ENCODE measurements at regions not wholly inside any gene's neighbourhood (a gene's known extent, or its start where the extent isn't known, plus 50 kb on each side); places are given as distances from the start of the nearest gene placed in this dataset.
A peak's percentile ranks its signal among the peaks of the same experiment; 100 is the strongest.

- H3K27me3 ChIP-seq (ENCODE audit: insufficient read depth, low read length) = peaks cover 28% of the 10 kb centered on the region
- peaks cover 20% of the 10 kb centered on the region for H3K4me1 ChIP-seq (ENCODE audit: insufficient read depth, low read length)
- H3K9me3 ChIP-seq (ENCODE audit: low read depth, low read length) = no peaks in the 10 kb centered on the region
- H3K27ac ChIP-seq (ENCODE audit: low read depth, low read length) = no peak overlapping the region
- no peak overlapping the region for H3K4me2 ChIP-seq (ENCODE audit: insufficient read depth, low read length)
- no peak for DNase-seq (ENCODE audit: insufficient read length, low spot score, missing footprints)
- H2AFZ ChIP-seq (ENCODE audit: low read length) = no peak overlapping the region
- no peaks in the 10 kb centered on the region for H3K36me3 ChIP-seq (ENCODE audit: insufficient read depth, low read length)
- no peak overlapping the region for H3K4me3 ChIP-seq (ENCODE audit: insufficient read depth, low read length)
- H3K79me2 ChIP-seq (ENCODE audit: insufficient read depth, low read length) = no peaks in the 10 kb centered on the region
- no peak for TF ChIP-seq CTCF (IDR thresholded peaks at IDR 0.05; ENCODE audit: extremely low read depth, low read depth, low read length)
- H4K20me1 ChIP-seq (ENCODE audit: insufficient read depth, low read length) = no peaks in the 10 kb centered on the region
Observed at GRCh38 chr15:101559952-101560351, 70.4 kb upstream of the PCSK6 start.

GRCh38 chr15:101558221-101558941, 68.9 kb upstream of the PCSK6 start:
- no peak for TF ChIP-seq CTCF (IDR thresholded peaks at IDR 0.05; ENCODE audit: extremely low read depth, low read depth, low read length)

GRCh38 chr15:101556273-101556672, 66.8 kb upstream of the PCSK6 start:
- Histone ChIP-seq H3K4me1 (ENCODE audit: insufficient read depth, low read length) (peaks cover 20% of the 10 kb centered on the region), H3K27me3 (ENCODE audit: insufficient read depth, low read length) (peaks cover 29% of the 10 kb centered on the region), H3K27ac (ENCODE audit: low read depth, low read length) (no peak overlapping the region), H3K4me3 (ENCODE audit: insufficient read depth, low read length) (no peak overlapping the region), H4K20me1 (ENCODE audit: insufficient read depth, low read length) (no peaks in the 10 kb centered on the region), H2AFZ (ENCODE audit: low read length) (no peak overlapping the region), H3K9me3 (ENCODE audit: low read depth, low read length) (no peaks in the 10 kb centered on the region), H3K4me2 (ENCODE audit: insufficient read depth, low read length) (peak overlapping the region; percentile 28), H3K36me3 (ENCODE audit: insufficient read depth, low read length) (no peaks in the 10 kb centered on the region), H3K79me2 (ENCODE audit: insufficient read depth, low read length) (no peaks in the 10 kb centered on the region)
- no peak for TF ChIP-seq CTCF (IDR thresholded peaks at IDR 0.05; ENCODE audit: extremely low read depth, low read depth, low read length)
- DNase-seq (ENCODE audit: insufficient read length, low spot score, missing footprints) = no peak

More at GRCh38 chr15:101558221-101558941, 68.9 kb upstream of the PCSK6 start:
- Histone ChIP-seq H4K20me1 (ENCODE audit: insufficient read depth, low read length) (no peaks in the 10 kb centered on the region), H3K79me2 (ENCODE audit: insufficient read depth, low read length) (no peaks in the 10 kb centered on the region), H3K27me3 (ENCODE audit: insufficient read depth, low read length) (peaks cover 25% of the 10 kb centered on the region), H3K36me3 (ENCODE audit: insufficient read depth, low read length) (no peaks in the 10 kb centered on the region), H3K4me3 (ENCODE audit: insufficient read depth, low read length) (no peak overlapping the region), H3K9me3 (ENCODE audit: low read depth, low read length) (no peaks in the 10 kb centered on the region), H2AFZ (ENCODE audit: low read length) (no peak overlapping the region), H3K4me1 (ENCODE audit: insufficient read depth, low read length) (peaks cover 20% of the 10 kb centered on the region), H3K4me2 (ENCODE audit: insufficient read depth, low read length) (peak overlapping the region; percentile 27), H3K27ac (ENCODE audit: low read depth, low read length) (no peak overlapping the region)
- DNase-seq (ENCODE audit: insufficient read length, low spot score, missing footprints) = no peak

- DNase-seq (ENCODE audit: insufficient read length, low spot score, missing footprints) = no peak
- no peaks in the 10 kb centered on the region for H4K20me1 ChIP-seq (ENCODE audit: insufficient read depth, low read length)
- H2AFZ ChIP-seq (ENCODE audit: low read length) = peak overlapping the region; percentile 56
Observed at GRCh38 chr15:101554115-101554915, 64.8 kb upstream of the PCSK6 start.

More at GRCh38 chr15:101554115-101554915, 64.8 kb upstream of the PCSK6 start:
- no peaks in the 10 kb centered on the region for H3K9me3 ChIP-seq (ENCODE audit: low read depth, low read length)
- peak overlapping the region; percentile 25 for H3K4me3 ChIP-seq (ENCODE audit: insufficient read depth, low read length)
- H3K4me1 ChIP-seq (ENCODE audit: insufficient read depth, low read length) = peaks cover 20% of the 10 kb centered on the region
- no peaks in the 10 kb centered on the region for H3K79me2 ChIP-seq (ENCODE audit: insufficient read depth, low read length)
- H3K36me3 ChIP-seq (ENCODE audit: insufficient read depth, low read length) = no peaks in the 10 kb centered on the region
- peaks cover 27% of the 10 kb centered on the region for H3K27me3 ChIP-seq (ENCODE audit: insufficient read depth, low read length)
- peak overlapping the region; percentile 27 for H3K4me2 ChIP-seq (ENCODE audit: insufficient read depth, low read length)
- TF ChIP-seq CTCF (IDR thresholded peaks at IDR 0.05; ENCODE audit: extremely low read depth, low read depth, low read length) = no peak
- peak overlapping the region; percentile 36 for H3K27ac ChIP-seq (ENCODE audit: low read depth, low read length)
